Natural killer cell (primary cell): ENCODE measurements at regions not wholly inside any gene's neighbourhood (a gene's known extent, or its start where the extent isn't known, plus 50 kb on each side); places are given as distances from the start of the nearest gene placed in this dataset.

Source experiments
- ATAC-seq, 3 donors: fragments of 150-1000 bp in 2 of 3; fragments of 200-7000 bp in 1 of 3; cut with Tn5 transposase; 1 replicate in 1 of 3; 2 replicates in 2 of 3; pipeline ENCODE4 v1.10.0; 2021; ENCODE audit warnings: mild to moderate bottlenecking in 2 of 3, moderate library complexity in 2 of 3
- DNase-seq, 2 donors: peaks; one replicate each; pipeline versions ENCODE4 v3.0.0 to v3.0.0-alpha.2; 2013 to 2021; ENCODE audit warnings: mixed read lengths in 1 of 2
- H3K27ac ChIP-seq: one replicate; pipeline ENCODE4 v1.5.1; 2013; ENCODE audit warnings: mild to moderate bottlenecking, low read length
- H3K27me3 ChIP-seq: one replicate; pipeline ENCODE4 v1.6.1; 2013; ENCODE audit warnings: low read length; ENCODE audit not compliant: control insufficient read depth, insufficient read depth
- H3K36me3 ChIP-seq: one replicate; pipeline ENCODE4 v1.6.1; 2013; ENCODE audit warnings: low read length; ENCODE audit not compliant: control insufficient read depth, insufficient read depth
- H3K4me1 ChIP-seq: one replicate; pipeline ENCODE4 v1.6.1; 2013; ENCODE audit warnings: low read length; ENCODE audit not compliant: control insufficient read depth, insufficient read depth
- H3K4me3 ChIP-seq: one replicate; pipeline ENCODE4 v1.5.1; 2013; ENCODE audit warnings: low read length
- H3K9me3 ChIP-seq: one replicate; pipeline ENCODE4 v1.6.1; 2013; ENCODE audit warnings: low read length; ENCODE audit not compliant: control insufficient read depth, insufficient read depth
- H3K27ac Mint-ChIP-seq, 2 donors: one replicate each; pipeline ENCODE4 v1.8.0; 2022; ENCODE audit warnings: mild to moderate bottlenecking in 2 of 2, mixed read lengths in 2 of 2, moderate library complexity in 1 of 2
- H3K27me3 Mint-ChIP-seq, 2 donors: one replicate each; pipeline ENCODE4 v1.8.0; 2022; ENCODE audit warnings: low read depth in 2 of 2, mixed read lengths in 2 of 2
- H3K36me3 Mint-ChIP-seq: one replicate; pipeline ENCODE4 v1.8.0; 2022; ENCODE audit warnings: mixed read lengths
- H3K4me1 Mint-ChIP-seq, 2 donors: one replicate each; pipeline ENCODE4 v1.8.0; 2022; ENCODE audit warnings: mixed read lengths in 2 of 2
- H3K4me3 Mint-ChIP-seq: one replicate; pipeline ENCODE4 v1.8.0; 2022; ENCODE audit warnings: mild to moderate bottlenecking, moderate library complexity, mixed read lengths
- H3K9me3 Mint-ChIP-seq, 2 donors: one replicate each; pipeline ENCODE4 v1.8.0; 2022; ENCODE audit warnings: mixed read lengths in 2 of 2
- WGBS: methylation state at CpG from one replicate; pipeline ENCODE4 v1.1.7; 2013; ENCODE audit warnings: missing lambda C conversion rate; ENCODE audit not compliant: insufficient coverage; 5-methylcytosine and 5-hydroxymethylcytosine counted together
- intact Hi-C: fragments of 100-400 bp; cut with micrococcal nuclease; formaldehyde crosslinking; loops from one replicate; pipeline ENCODE4 v1.14.2; 2022
- TF ChIP-seq, protein P1 (sequence below): fragments of 200-600 bp; IDR thresholded peaks from one replicate; pipeline ENCODE4 v1.8.0; 2022; ENCODE audit warnings: antibody characterized with exemption

DNA sequence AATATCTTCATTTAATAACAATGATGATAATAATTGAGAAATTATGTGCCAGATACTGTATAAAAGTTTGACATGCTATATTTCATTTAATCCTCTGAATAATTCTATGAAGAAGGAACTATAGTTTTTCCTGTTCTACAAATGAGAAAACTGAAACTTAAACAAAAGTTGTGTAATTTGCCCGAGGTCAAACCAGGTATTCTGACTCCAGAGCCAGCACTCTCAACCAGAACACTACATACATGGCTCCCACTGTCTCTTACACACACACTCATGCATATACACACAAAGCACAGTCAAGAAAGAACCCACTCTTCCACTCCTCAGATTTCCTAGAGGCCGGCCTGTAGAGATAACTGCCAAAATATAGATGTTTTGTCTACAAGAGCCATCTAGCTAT lies 374.0 kb upstream of the EMCN start:
- H3K9me3 Mint-ChIP-seq: peaks cover 0 to 2% of the 10 kb centered on the region in 2 donors
- H3K27me3 Mint-ChIP-seq: peaks cover 0 to 10% of the 10 kb centered on the region in 2 donors
- no peak for DNase-seq
- intact Hi-C loops: no loop called here
- Histone ChIP-seq H3K4me3 (no peak overlapping the region), H3K27me3 (no peaks in the 10 kb centered on the region), H3K36me3 (no peaks in the 10 kb centered on the region), H3K4me1 (peaks cover 4% of the 10 kb centered on the region), H3K27ac (no peak overlapping the region), H3K9me3 (no peaks in the 10 kb centered on the region)
- no peak overlapping the region for H3K27ac Mint-ChIP-seq
- no peak for ATAC-seq
- peaks cover 17 to 18% of the 10 kb centered on the region in 2 donors for H3K4me1 Mint-ChIP-seq
- H3K4me3 Mint-ChIP-seq: no peak overlapping the region
- H3K36me3 Mint-ChIP-seq: peaks cover 19% of the 10 kb centered on the region
- TF ChIP-seq, protein P1, sequence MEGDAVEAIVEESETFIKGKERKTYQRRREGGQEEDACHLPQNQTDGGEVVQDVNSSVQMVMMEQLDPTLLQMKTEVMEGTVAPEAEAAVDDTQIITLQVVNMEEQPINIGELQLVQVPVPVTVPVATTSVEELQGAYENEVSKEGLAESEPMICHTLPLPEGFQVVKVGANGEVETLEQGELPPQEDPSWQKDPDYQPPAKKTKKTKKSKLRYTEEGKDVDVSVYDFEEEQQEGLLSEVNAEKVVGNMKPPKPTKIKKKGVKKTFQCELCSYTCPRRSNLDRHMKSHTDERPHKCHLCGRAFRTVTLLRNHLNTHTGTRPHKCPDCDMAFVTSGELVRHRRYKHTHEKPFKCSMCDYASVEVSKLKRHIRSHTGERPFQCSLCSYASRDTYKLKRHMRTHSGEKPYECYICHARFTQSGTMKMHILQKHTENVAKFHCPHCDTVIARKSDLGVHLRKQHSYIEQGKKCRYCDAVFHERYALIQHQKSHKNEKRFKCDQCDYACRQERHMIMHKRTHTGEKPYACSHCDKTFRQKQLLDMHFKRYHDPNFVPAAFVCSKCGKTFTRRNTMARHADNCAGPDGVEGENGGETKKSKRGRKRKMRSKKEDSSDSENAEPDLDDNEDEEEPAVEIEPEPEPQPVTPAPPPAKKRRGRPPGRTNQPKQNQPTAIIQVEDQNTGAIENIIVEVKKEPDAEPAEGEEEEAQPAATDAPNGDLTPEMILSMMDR: no peak
- WGBS: 75% methylated on average over 2 of the region's 2 CpGs

DNA sequence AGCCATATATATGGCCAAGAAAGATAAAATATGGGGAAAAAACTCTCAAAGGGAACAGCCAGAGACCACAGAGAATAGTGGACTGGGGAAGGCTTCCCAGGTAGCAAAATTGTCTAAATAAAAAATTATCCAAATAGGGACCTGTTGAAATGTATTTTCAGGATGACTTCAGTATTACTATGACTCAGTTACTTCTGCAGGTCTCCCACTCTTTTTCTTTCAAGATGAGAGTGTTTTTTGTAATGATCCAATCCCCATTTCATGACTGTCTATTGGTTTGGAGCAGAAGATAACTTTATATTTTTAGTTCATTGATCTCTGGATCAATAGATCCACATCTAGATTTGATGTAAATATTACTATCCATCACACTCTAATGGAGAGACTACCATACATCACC lies 372.1 kb upstream of the EMCN start:
- Mint-ChIP-seq H3K4me1 (peaks cover 3 to 4% of the 10 kb centered on the region in 2 donors), H3K4me3 (no peak overlapping the region), H3K27ac (no peak overlapping the region), H3K36me3 (peaks cover 30% of the 10 kb centered on the region), H3K9me3 (peaks cover 2 to 7% of the 10 kb centered on the region in 2 donors), H3K27me3 (peaks cover 4 to 21% of the 10 kb centered on the region in 2 donors)
- Histone ChIP-seq H3K4me3 (no peak overlapping the region), H3K9me3 (no peaks in the 10 kb centered on the region), H3K4me1 (no peaks in the 10 kb centered on the region), H3K27me3 (no peaks in the 10 kb centered on the region), H3K36me3 (no peaks in the 10 kb centered on the region), H3K27ac (no peak overlapping the region)
- DNase-seq (no peak), ATAC-seq (no peak)
- intact Hi-C loops: no loop called here
- TF ChIP-seq, protein P1: no peak

DNA sequence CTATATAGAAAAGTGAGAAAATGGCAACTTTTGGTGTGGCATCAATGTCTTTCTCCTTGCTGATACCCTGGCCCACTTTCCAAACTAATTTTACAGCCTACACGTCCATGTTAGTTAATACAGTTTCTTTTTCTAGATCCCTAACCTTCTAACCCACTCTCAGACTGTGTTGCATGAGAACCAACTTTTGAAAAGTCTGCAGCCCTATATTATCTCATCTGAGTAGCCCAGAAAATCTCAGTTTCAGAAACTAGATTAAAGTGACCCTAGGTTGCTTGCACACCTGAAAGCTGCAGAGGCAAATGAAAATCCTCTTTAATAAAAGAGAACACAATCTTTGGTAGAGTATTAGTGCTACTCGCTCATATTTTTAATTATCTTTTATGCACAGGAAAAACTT lies 371.6 kb upstream of the EMCN start:
- H3K27ac Mint-ChIP-seq: no peak overlapping the region
- no peaks in the 10 kb centered on the region for H3K36me3 ChIP-seq

DNA sequence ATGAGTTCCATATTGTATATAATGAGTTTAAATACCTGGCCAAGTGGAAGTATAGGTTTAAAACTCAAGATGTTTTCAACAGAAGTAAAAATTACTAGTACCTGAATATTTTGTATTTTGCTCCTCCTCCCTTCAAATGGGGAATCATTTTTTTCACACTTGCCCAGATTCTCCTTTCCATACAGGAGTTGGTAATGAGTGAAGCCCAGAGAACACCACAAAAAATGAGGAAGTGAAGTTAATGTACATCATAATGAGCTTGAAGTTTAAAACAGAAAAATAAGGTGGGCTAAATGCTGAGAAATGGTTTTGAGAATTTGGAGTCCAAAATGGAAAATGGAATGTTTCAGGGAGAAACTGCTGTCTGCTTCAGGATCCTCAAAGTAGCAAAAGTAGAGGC lies 364.8 kb upstream of the EMCN start:
- no peaks in the 10 kb centered on the region for H3K27me3 ChIP-seq
- no peak overlapping the region for H3K4me3 Mint-ChIP-seq
- peaks cover 19% of the 10 kb centered on the region for H3K36me3 Mint-ChIP-seq
- no peak overlapping the region for H3K27ac ChIP-seq
- no peak for DNase-seq
- H3K27ac Mint-ChIP-seq: no peak overlapping the region
- no peak for ATAC-seq
- H3K4me3 ChIP-seq: no peak overlapping the region
- intact Hi-C loops: no loop called here
- TF ChIP-seq, protein P1: no peak
- H3K4me1 ChIP-seq: no peaks in the 10 kb centered on the region
- H3K9me3 Mint-ChIP-seq: peaks cover 0 to 7% of the 10 kb centered on the region in 2 donors
- H3K4me1 Mint-ChIP-seq: no peaks in the 10 kb centered on the region
- H3K27me3 Mint-ChIP-seq: peaks cover 6 to 42% of the 10 kb centered on the region in 2 donors
- H3K36me3 ChIP-seq: no peaks in the 10 kb centered on the region
- no peaks in the 10 kb centered on the region for H3K9me3 ChIP-seq

More for the DNA sequence above, 371.6 kb upstream of the EMCN start:
- TF ChIP-seq, protein P1: no peak
- peaks cover 4 to 26% of the 10 kb centered on the region in 2 donors for H3K27me3 Mint-ChIP-seq
- DNase-seq: no peak
- H3K4me3 ChIP-seq: no peak overlapping the region
- H3K27ac ChIP-seq: no peak overlapping the region
- H3K9me3 ChIP-seq: no peaks in the 10 kb centered on the region
- intact Hi-C loops: no loop called here
- WGBS: 68% methylated on average over 1 of the region's 2 CpGs
- H3K4me1 Mint-ChIP-seq: no peaks in the 10 kb centered on the region
- H3K9me3 Mint-ChIP-seq: peaks cover 2 to 7% of the 10 kb centered on the region in 2 donors
- ATAC-seq: no peak
- H3K36me3 Mint-ChIP-seq: peaks cover 30% of the 10 kb centered on the region
- H3K27me3 ChIP-seq: no peaks in the 10 kb centered on the region
- H3K4me1 ChIP-seq: no peaks in the 10 kb centered on the region
- no peak overlapping the region for H3K4me3 Mint-ChIP-seq
